ENCODE measurements at regions not wholly inside any gene's neighbourhood (a gene's known extent, or its start where the extent isn't known, plus 50 kb on each side); places are given as distances from the start of the nearest gene placed in this dataset.

GRCh38 chr2:18456026-18456425 is 104.4 kb downstream of the RDH14 start:
- Histone ChIP-seq H2AK9ac (replicated peaks; ENCODE audit: low read depth, low read length, poor library complexity) (no peak overlapping the region), H3K27ac (ENCODE audit: insufficient read depth, low read length) (peak overlapping the region; percentile 73; the same call in 1 of the 2 replicates), H4K8ac (ENCODE audit: low read depth in 2 of 2, low read length in 2 of 2) (peak overlapping the region; percentile 52 to 55; a peak in 2 of 4 replicates), H3K9me3 (ENCODE audit: control insufficient read depth, insufficient read depth, low read length) (no peaks in the 10 kb centered on the region), H3K56ac (ENCODE audit: extremely low read depth, insufficient read depth, low read length) (peak overlapping the region; percentile 27; the same call in 1 of the 2 replicates), H3K23ac (ENCODE audit: low read depth, low read length) (no peak overlapping the region; the same call in 1 of the 2 replicates), H3K4me2 (ENCODE audit: low read depth, low read length) (no peak overlapping the region; the same call in 1 of the 2 replicates), H3K36me3 (ENCODE audit: control insufficient read depth, insufficient read depth, low read length) (no peaks in the 10 kb centered on the region), H3K9ac (ENCODE audit: low read depth, low read length) (0 out of 2 replicates have a peak overlapping the region, but pooled peaks have one; percentile 23), H3K9me1 (ENCODE audit: insufficient read depth, low read length) (peaks cover 10% of the 10 kb centered on the region), H3K4me1 (ENCODE audit: control insufficient read depth, insufficient read depth, low read length) (peaks cover 16% of the 10 kb centered on the region), H3K14ac (replicated peaks; ENCODE audit: low read depth, low read length) (0 out of 2 replicates have a peak overlapping the region, but pooled peaks have one; percentile 51), H2BK120ac (ENCODE audit: low read depth, low read length) (peak overlapping the region; percentile 67), H2AK5ac (ENCODE audit: low read depth, low read length) (0 out of 2 replicates have a peak overlapping the region, but pooled peaks have one; percentile 10), H4K20me1 (ENCODE audit: insufficient read depth, low read length) (no peaks in the 10 kb centered on the region), H2BK15ac (ENCODE audit: low read depth, low read length) (peak overlapping the region; percentile 10; the same call in 1 of the 3 replicates), H3K4ac (ENCODE audit: low read depth, low read length) (peak overlapping the region; percentile 67), H2BK20ac (ENCODE audit: low read depth, low read length) (peak overlapping the region; percentile 65), H3K4me3 (ENCODE audit: insufficient read depth, low read depth, low read length) (no peak overlapping the region), H4K5ac (ENCODE audit: low read depth, low read length) (peak overlapping the region; percentile 75), H3K27me3 (ENCODE audit: control insufficient read depth, insufficient read depth, low read length) (no peaks in the 10 kb centered on the region), H3K18ac (ENCODE audit: low read depth, low read length) (peak overlapping the region; percentile 86), H3K79me1 (ENCODE audit: low read depth in 1 of 2, low read length in 2 of 2) (no peaks in the 10 kb centered on the region), H4K91ac (ENCODE audit: insufficient read depth, low read depth, low read length) (peak overlapping the region; percentile 65), H2AFZ (replicated peaks; ENCODE audit: low read length, poor library complexity) (no peak overlapping the region), H2BK5ac (ENCODE audit: low read depth, low read length, poor library complexity, severe bottlenecking) (peak overlapping the region; percentile 77)
- DNase-seq (no peak), ATAC-seq (ENCODE audit: low read depth) (no peak)
- no peak for TF ChIP-seq SMC3 (IDR thresholded peaks at IDR 0.05; ENCODE audit: low read depth, low read length)
- no peak for TF ChIP-seq RFX5 (IDR thresholded peaks at IDR 0.05; ENCODE audit: low read depth, low read length)
- no peak for TF ChIP-seq USF2 (IDR thresholded peaks at IDR 0.05; ENCODE audit: low read depth, low read length)
- no peak for TF ChIP-seq MAZ (IDR thresholded peaks at IDR 0.05; ENCODE audit: borderline replicate concordance, low read depth, low read length)
- TF ChIP-seq CTCF (conservative IDR thresholded peaks at IDR 0.05; ENCODE audit: low read depth, low read length): no peak
- no peak for TF ChIP-seq NFE2L2 (IDR thresholded peaks at IDR 0.05; ENCODE audit: low read depth, low read length)
- TF ChIP-seq CEBPB (IDR thresholded peaks at IDR 0.05; ENCODE audit: low read depth, low read length): no peak
- no peak for TF ChIP-seq MAFK (IDR thresholded peaks at IDR 0.05; ENCODE audit: low read depth, low read length)
- TF ChIP-seq CHD1 (IDR thresholded peaks at IDR 0.05; ENCODE audit: low read depth, low read length): no peak
- TF ChIP-seq ELK1 (IDR thresholded peaks at IDR 0.05; ENCODE audit: borderline replicate concordance, low read depth, low read length): no peak
- no peak for TF ChIP-seq RAD21 (IDR thresholded peaks at IDR 0.05; ENCODE audit: low read length)
- TF ChIP-seq FOS (IDR thresholded peaks at IDR 0.05; ENCODE audit: low read depth, low read length): no peak
- TF ChIP-seq MXI1 (IDR thresholded peaks at IDR 0.05; ENCODE audit: borderline replicate concordance, low read depth, low read length): no peak
- TF ChIP-seq RCOR1 (IDR thresholded peaks at IDR 0.05; ENCODE audit: insufficient replicate concordance, low read length): no peak
- no peak for TF ChIP-seq BHLHE40 (IDR thresholded peaks at IDR 0.05; ENCODE audit: low read depth, low read length)
- TF ChIP-seq POLR2A (IDR thresholded peaks at IDR 0.05; ENCODE audit: low read depth, low read length): no peak
- no TSS peak for BruUV-seq (replicated peaks)
- CTCF ChIA-PET: interaction anchor here (0.7 kb wide), 1 partner anchor 42 kb away, joined by 3 read pairs; no protein-coding TSS in a partner anchor
- POLR2A ChIA-PET (ENCODE audit: unreplicated experiment): no interaction called here
- WGBS, 2 experiments (ENCODE audit: extremely low coverage in 2 of 2, insufficient read length in 1 of 2): no CpG with 5 or more reads among the region's 2 CpGs
- intact Hi-C loops (cut with micrococcal nuclease): no loop called here
- dilution Hi-C loops (cut with HindIII; ENCODE audit: low sequenced_read_pairs, unreplicated experiment): no loop called here
- in situ Hi-C loops (cut with MboI; ENCODE audit: low sequenced_read_pairs): no loop called here

All from IMR-90 (cell line).